Stimulated activated CD4-positive, alpha-beta T cell treated with anti-CD3 and anti-CD28 coated beads, Interleukin-12 subunit alpha, Interleukin-12 subunit beta, amount 100 ng/mL, for 24 hours (primary cell): ENCODE measurements at regions not wholly inside any gene's neighbourhood (a gene's known extent, or its start where the extent isn't known, plus 50 kb on each side); places are given as distances from the start of the nearest gene placed in this dataset.

Source experiments
- DNase-seq, 2 experiments: peaks; one replicate each; pipeline ENCODE4 v3.0.0-alpha.2; 2020; ENCODE audit warnings: low read depth in 2 of 2

DNA sequence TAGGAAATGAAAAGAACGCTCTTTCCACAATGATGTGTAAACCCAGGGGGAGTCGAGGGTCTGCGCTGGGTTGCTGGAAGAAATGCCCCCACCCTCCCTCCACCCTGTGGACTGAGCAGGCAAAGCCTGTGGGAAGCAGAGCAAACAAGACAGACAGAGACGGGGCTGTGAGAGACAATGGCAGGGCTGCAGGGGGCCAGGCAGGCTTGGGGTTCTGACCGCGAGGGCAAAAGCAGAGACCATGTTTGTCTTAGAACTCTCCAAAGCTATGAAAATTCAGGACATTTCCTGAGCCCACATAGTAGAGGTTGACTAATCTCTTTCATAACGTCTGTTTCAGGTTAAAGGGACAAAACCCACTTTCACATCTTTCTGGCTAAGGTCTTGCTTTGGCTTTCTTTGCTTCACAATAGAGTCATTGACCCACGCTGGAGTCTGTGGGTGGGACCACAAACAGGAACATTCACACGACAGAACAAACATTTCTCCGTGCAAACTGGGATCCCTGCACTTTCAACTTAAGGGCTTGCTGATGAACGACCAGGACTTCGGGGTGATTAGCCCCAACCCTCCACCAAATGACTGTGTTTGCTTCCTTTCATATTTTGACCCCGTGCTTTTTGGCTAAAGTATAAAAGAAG, 156.0 kb upstream of the TPM1 start:
- DNase-seq: no peak

DNA sequence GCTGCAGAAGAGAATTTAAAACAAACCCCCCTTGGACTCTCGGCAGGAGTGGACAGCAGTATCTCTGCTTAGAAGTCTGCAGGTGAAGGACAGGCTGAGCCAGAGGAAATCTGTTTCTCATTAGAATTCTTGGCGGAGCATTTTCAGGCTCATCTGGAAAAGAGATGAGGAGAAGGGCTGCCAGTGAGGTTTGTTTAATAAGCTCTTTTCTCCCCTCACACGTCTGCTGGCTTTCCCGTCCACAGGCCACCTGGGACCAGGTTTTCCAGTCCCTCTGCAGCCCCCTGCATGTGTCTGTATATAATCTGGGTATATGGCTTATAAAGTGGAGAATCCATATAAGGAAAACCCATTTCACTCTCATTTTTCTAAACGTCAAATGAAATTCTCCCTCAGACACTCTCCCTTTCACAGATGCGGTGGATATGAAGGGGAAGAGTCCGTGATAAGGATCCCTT, 155.4 kb upstream of the TPM1 start:
- DNase-seq: no peak

DNA sequence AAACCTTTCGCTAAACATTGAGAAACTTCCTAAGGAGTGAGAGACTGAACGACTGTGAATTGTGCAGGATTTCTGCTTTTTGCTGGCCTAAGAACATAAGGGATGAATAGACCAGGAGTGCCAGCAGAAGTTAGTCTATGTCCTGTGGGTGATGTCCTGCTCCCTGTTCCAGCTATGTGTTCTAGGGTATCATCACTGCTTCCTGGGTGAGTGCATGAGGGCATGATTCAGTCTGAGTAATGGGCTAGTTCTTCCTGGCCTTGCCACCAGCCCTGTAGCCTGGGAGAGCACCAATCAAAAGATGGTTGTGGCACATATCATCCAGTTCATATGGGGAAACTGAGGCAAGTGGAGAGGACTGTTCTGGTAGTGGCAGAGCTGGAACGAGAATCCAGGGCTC, 153.9 kb upstream of the TPM1 start:
- no peak for DNase-seq

DNA sequence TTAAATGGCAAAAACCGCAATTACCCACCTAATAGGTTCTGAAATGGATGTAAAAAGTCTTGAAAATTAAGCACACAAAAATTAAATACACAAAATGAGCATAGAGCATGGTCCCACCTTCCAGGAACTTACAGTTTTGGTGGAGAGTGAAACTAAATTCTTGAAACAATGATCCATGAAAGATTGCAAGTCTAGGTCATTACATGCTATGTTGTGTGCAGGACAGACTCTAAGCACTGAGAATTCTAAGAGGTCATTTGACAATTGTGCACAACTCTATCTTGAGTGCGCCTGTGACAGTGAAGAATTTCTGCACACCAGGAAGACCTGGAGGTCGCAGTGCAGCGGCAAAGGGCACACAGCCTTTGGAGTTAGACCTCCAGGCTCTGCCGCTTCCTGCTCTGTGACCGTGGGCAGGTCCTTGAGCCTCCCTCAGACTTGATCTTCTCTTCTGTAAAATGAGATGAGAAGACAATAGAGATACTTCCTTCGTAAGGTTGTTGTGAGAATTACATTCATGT, 153.3 kb upstream of the TPM1 start:
- no peak for DNase-seq

DNA sequence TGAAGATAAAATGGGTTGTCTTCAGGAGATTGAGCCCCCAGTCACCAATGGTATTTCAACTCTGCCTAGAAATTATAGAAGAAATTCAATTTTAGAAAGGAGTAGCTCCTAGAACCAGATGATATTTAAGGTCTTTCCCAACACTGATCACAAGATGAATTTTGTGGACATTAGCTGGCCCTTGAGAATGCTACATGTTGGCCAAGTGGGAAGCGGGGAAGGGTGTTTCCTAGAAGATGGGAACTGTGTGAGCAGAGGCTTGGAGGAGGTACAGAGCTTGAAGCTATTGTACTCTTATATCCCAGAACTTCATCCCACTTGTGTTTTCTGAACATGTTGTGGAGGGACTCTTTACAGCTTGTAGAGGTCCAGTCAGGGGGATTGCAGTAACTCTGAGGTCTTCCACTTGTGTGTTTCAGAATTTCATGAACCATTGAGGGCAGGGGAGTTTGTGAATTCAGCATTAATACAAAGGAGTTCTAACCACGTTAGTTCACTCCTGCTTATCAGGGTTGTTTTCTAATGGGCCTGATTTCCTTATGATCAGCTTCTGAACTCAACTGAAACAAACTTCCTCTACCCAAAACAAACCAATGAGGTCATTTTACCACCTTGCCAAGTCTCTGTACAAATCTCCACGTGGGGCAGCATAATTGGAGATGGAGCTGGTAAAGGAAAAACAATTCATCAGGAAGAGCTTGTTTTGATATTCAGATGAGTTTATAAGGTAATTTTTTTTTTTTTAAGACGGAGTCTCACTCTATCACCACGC, 152.6 kb upstream of the TPM1 start:
- no peak for DNase-seq

DNA sequence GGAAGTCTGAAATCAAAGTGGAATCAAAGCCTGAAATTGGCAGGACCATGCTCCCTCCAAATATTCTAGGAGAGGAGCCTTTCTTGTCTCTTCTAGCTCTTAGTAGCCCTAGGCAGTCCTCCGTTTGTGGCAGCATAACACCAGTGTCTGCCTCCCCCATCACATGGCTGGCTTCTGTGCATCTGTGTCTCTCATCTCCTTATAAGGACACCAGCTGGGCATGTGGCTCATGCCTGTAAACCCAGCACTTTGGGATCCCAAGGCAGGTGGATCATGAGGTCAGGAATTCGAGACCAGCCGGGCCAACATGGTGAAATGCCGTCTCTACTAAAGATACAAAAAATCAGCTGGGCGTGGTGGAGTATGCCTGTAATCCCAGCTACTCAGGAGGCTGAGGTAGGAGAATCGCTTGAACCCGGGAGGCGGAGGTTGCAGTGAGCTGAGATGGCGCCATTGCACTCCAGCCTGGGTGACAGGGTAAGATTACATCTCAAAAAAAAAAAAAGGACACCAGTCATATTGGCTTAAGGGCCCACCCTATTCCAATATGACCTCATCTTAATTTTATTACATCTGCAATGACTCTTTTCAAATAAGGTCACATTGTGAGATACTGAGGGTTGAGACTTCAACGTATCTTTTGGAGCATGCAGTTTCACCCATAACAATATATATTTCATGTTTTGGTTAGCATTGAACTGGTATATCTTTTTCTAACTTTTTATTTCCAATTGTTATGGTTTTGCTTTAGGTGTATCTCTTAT, 148.0 kb upstream of the TPM1 start:
- no peak for DNase-seq

DNA sequence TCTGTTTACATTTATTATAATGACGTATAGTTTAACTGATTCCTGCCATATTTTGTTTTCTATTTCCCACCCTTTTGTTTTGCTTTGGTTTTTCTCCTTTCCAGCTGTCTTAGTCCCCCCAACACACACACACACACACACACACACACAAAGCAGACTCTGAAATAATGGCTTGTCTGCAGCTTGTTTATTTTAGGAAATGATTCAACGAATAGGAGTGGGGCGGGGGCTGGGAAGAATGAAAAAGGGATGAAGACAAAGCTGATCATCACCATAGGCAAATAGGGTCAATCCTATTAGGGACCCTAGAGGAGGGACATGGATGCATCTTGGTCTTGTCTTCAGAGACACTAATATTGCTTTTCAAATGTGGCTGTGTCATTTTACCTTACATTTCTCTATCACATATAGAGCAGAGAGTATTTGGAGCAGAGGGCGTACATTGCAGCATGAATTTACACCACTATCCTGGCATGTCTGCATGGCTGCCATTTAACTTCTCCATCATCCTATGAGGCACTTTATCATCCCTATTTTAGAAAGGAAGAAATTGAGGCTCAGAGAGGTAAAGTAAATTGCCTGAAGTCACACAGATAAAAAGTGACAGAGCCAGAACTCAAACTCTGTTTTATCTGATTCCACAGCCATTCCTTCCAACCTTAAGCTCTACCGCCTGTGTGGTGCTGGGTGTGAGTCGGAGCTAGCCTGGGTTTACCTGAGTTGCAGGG, 147.2 kb upstream of the TPM1 start:
- DNase-seq: no peak

DNA sequence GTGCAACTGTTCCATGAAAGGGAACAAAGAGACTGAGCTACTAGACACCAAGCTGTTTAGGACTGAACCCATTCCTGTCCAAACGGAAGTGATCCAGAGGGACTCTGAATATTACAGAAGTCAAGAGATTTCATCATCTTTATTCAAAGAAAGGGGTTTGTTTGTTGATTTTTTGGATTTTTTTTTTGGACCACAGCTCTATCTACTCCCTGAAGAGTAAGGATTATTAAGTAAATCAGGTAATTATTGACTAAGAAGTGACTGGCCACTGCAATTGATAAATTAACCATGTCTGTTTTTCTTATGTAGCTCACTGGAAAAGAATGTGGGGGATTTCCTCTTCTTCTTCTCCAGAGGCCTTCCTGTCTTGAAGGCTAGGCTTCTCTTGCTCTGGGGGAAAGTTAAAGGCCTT, 146.6 kb upstream of the TPM1 start:
- DNase-seq: no peak

DNA sequence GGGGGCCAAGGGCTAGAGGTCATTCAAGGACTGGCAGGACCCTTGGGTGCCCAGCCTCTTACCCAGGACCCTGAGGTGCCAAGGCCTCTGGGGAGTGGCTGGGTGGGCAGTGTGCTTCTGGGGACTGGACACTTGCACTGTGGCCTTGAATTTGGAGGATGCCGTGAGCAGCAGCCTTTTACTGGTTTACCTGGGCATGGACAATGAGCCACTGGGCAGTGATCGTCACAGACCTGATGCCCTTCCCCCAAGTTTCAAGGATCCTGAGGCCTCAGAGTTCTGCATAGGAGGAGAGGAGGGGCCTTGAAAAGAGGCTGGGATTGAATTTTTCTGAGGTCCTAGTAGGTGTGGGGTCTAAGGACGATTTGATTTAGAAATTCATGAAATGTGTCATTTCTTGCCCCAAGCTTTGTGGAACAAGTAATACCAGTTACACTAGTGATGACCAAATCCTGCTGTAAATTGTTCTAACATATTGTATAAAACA, 146.1 kb upstream of the TPM1 start:
- DNase-seq: no peak

DNA sequence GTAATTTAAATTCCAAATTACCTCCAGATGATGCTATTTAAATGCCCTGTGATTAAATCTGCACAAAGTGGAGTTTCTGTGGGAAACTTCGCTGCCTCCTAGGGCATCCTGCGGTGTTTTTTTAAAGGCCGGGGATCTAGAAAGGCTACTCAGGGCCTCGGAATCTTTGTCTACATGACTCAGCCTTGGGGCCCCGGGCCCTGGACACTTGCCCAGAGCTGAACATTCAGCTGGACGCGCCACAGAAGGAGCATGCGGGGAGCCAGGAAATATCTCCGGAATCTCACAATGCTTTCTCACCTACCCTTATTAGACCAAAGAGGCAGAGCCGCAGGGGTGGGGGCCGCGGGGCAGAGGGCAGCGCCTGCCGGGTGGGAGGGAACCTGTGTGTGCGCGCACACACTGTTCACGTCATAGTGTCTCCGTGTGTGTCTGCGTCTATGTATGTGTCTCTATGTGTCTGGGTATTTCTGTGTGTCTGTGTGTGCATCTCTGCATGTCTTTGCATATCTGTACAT, 145.5 kb upstream of the TPM1 start:
- DNase-seq: no peak

DNA sequence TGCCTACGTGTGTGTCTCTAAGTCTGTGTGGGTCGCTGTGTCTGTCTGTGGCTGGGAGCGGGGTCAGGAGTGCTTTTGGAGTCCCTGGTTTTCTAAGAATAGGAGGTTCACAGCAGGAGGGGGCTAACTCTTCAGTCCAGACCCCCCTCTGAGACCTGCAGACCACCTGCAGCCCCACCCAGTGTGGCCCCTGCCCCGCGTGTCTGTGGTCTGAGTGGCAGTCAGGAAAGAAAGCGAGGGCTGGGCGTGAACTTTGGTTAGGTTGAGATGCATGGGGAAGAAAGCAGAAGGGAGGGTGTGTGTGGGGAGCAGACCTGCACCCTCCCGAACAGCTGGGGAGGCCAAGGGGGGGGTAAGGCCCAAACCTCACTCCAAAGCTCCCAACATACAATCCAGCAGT, 144.9 kb upstream of the TPM1 start:
- DNase-seq: no peak

DNA sequence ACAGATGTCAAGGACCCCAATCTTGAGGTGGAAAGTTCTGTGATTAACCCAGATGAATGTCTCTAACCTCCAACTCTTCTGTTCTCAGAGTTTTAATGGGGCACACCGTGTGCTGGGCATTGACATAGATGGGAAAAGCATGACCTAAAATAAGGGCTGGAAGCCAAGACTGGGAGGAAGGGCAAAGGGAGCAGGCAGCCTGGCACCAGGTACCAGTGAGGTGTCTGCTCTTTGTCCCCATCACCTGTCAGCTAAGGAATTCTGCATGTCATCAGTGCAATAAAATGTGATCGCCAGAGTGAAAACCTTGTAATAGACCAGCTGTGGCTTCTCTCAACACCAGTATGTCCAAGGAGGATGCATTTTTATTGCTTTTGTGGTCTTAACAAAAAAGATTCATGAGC, 143.5 kb upstream of the TPM1 start:
- DNase-seq: no peak

DNA sequence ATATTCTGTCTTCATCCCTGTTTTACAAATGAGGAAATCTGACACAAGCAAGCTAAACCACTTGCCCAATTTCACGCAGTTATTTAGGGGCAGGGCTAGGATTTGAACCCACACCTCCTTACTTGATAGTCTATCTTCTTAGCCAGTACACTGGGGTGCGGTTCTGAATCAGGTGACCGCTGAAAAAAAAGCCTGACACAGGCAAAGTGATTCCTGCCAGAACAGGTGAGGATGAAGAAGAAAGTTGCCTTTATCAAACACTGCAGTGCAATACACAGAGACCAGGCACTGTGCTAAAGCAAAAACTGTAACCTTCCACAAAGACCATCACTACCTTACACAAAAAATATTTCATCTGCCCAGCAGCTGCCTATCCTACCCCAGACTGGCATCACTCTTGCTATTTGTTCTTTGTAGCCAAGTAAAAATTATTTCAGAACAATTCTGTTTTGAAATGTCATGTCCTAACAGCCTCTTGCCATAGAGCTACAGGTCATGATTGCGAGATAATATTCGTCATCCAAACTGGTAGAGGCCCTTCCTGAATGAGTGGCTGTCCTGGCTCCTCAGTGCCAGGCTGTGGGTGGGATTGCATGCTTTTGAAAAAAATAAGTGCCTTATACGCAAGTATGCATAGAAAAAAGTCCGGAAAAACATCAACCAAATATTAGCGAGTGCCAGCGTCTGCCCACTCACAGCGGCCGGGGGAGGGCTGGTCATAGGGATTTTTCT, 142.3 kb upstream of the TPM1 start:
- DNase-seq: no peak

DNA sequence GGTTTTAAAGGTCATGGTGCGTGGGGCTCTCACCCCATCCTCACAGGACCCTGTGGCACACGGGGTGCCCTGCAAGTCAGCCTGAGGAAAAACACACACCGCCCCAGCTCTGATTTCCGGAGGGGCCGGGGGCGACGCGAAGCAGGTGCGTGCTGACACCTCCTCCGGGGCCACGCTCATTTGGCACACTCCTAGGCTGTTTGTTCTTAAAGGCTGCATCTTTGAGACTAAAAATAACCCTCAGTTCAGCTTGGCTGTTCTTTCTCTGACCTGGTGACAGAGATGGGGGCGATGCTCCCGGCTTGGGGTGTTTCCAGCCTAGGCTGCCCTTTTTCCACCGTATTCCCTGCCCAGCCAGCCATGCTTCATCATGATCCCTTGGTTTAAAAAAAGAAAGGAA, 141.5 kb upstream of the TPM1 start:
- no peak for DNase-seq

DNA sequence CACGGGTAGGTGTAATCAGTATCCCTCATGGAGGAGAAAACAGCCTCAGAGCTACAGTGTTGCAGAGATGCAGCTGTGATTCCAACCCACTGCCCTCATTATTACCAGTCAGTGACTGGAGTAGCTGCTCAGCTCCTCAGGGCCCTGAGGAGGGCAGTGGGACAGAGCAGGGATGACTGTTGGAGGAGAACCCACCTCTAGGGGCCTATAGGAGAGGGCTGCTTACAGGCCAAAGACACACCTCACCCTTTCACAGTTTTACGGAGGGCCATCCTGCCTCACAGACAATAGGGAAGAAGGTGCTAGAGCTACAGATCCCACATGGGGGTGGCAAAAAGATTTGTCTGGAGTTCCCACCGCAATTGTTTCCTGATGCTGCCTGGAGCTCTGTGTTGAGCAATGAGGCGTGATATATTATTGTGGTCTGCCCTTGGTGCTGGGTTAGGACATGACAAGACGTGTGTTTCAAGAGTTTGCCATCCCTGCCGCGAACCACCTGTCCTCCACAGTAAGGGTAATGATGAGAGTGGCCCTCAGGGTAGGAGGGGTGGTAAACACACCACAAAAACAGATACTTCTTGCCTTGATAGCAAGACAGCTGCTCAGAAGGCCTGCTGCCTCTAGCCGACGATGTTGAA, 140.5 kb upstream of the TPM1 start:
- DNase-seq: no peak

DNA sequence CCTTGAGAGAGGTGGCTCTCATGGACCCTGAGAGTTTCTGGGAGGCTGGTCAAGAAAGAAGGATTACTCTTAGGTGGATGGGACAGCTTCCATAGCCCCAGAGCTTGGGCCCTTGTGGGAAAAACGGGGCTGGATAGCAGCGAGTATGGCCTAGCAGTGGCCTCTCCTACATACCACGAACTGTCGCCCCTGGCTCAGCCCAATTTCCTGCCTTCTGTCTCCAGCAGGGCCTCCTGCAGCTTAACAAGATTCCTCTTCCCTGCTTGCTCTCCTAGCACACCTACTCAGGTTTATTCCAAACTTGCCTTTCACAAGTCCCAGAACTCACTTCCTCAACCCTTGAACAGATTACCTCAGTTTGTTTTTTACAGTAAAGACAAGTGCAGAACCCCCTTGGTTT, 139.7 kb upstream of the TPM1 start:
- DNase-seq: no peak

DNA sequence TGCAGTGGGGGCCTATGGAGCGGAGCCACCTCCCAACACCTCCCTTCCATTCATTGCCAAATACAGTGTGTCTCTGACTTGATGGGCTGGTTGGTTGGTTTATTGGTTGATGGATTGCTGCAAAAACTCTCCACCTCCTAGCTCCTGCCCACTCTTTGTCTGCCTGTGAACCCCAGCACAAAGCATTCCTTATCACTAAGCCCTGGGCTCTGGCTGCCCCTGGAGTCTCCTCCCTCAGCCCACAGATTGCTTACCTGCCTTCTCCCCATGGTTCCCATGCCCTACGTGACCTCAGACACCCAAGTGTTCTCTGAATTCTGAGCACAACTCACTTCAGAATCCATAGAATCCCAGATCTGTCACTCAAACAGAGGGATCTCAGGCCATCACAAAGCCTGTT, 139.1 kb upstream of the TPM1 start:
- DNase-seq: no peak

DNA sequence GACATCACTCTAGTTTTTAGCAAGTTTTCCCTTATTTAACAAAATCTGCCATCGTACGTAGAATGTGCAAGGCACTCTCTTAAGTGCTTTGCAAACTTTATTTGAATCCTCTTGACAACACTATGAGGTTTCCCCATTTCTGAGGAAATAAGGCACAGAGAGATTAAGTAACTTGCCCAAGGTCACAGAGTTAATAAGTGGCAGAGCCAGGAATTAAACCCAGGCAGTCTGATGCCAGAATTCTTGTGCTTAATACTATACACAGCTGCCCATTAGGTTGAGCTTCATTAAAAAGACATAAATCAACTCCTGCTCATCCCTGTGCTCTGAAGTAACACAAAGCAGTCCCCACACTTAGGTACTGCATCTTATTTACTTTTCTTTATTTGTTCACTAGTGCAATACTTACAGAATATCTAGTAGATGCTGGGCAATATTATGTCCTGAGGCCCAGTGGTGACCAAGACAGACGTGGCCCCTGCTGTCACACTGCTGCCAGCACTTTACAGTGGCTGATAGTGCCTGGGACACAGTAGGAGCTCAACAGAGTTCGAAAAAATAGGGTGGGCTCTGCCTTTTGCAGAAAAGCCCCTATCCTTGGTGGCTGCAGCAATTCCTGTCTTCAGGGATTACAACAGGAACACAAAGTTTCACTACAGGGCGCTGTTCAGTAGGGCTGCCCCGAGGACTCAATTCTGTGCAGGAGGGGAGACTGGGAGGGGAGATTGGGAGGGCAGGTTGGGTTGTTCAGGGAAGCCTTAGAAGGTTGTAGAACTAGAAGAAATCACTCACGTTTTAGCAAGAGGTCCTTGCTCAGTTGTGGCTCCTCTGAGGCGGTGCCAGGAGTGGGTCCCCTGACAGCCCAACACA, 138.3 kb upstream of the TPM1 start:
- no peak for DNase-seq

DNA sequence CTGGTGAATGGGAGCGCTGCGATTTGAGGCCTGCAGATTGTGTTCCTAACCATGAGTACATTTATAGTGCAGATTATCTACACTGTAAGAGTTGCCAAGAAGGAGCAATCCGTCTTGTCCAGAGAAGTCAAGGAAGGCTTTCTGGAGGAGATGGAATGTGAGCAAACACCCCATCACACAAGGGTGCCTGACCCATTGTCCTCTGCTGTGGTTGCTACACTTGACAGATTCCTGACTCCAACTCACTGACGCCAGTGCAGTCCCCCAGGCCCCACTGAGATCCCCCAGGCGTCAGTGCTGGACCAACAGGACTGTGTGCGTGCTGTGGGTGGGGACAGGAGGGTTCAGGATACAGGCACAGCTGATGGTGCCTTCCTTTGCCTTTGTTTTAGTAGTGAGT, 135.9 kb upstream of the TPM1 start:
- no peak for DNase-seq
